ENCODE measurements at regions not wholly inside any gene's neighbourhood (a gene's known extent, or its start where the extent isn't known, plus 50 kb on each side); places are given as distances from the start of the nearest gene placed in this dataset.

- no peak for DNase-seq (ENCODE audit: low read depth, low spot score)
- in situ Hi-C loops (cut with HindIII; ENCODE audit: low sequenced_read_pairs) = no loop called here
- no peak for TF ChIP-seq CTCF (IDR thresholded peaks at IDR 0.05; ENCODE audit: low read depth, low read length)
Measured at GRCh38 chr6:18579869-18580268, 192.7 kb downstream of the RNF144B start.

GRCh38 chr6:18584372-18584771 lies 197.2 kb downstream of the RNF144B start:
- in situ Hi-C loops (cut with HindIII; ENCODE audit: low sequenced_read_pairs) = no loop called here

More at GRCh38 chr6:18579869-18580268, 192.7 kb downstream of the RNF144B start:
- no peak overlapping the region for H3K4me3 ChIP-seq (ENCODE audit: low read depth, low read length)

GRCh38 chr6:18585032-18585573 lies 198.0 kb downstream of the RNF144B start:
- no peak overlapping the region for H3K4me3 ChIP-seq (ENCODE audit: low read depth, low read length)
- TF ChIP-seq CTCF (IDR thresholded peaks at IDR 0.05; ENCODE audit: low read depth, low read length) = no peak
- DNase-seq (ENCODE audit: low read depth, low spot score) = peak; percentile 69
- in situ Hi-C loops (cut with HindIII; ENCODE audit: low sequenced_read_pairs) = no loop called here

More at GRCh38 chr6:18584372-18584771, 197.2 kb downstream of the RNF144B start:
- no peak for DNase-seq (ENCODE audit: low read depth, low spot score)
- TF ChIP-seq CTCF (IDR thresholded peaks at IDR 0.05; ENCODE audit: low read depth, low read length) = no peak
- no peak overlapping the region for H3K4me3 ChIP-seq (ENCODE audit: low read depth, low read length)

GRCh38 chr6:18586133-18586532 lies 199.0 kb downstream of the RNF144B start:
- in situ Hi-C loops (cut with HindIII; ENCODE audit: low sequenced_read_pairs) = no loop called here
- DNase-seq (ENCODE audit: low read depth, low spot score) = no peak
- H3K4me3 ChIP-seq (ENCODE audit: low read depth, low read length) = no peak overlapping the region
- no peak for TF ChIP-seq CTCF (IDR thresholded peaks at IDR 0.05; ENCODE audit: low read depth, low read length)

GRCh38 chr6:18595774-18596530 lies 208.8 kb downstream of the RNF144B start:
- in situ Hi-C loops (cut with HindIII; ENCODE audit: low sequenced_read_pairs) = no loop called here
- peak; percentile 66 for DNase-seq (ENCODE audit: low read depth, low spot score)
- H3K4me3 ChIP-seq (ENCODE audit: low read depth, low read length) = no peak overlapping the region
- peak; percentile 94 for TF ChIP-seq CTCF (IDR thresholded peaks at IDR 0.05; ENCODE audit: low read depth, low read length)

- no peak for TF ChIP-seq CTCF (IDR thresholded peaks at IDR 0.05; ENCODE audit: low read depth, low read length)
- H3K4me3 ChIP-seq (ENCODE audit: low read depth, low read length) = no peak overlapping the region
- DNase-seq (ENCODE audit: low read depth, low spot score) = no peak
- in situ Hi-C loops (cut with HindIII; ENCODE audit: low sequenced_read_pairs) = no loop called here
Measured at GRCh38 chr6:18596531-18596835, 209.3 kb downstream of the RNF144B start.

All from astrocyte of the spinal cord (primary cell).